H54 (cell line): ENCODE measurements at regions not wholly inside any gene's neighbourhood (a gene's known extent, or its start where the extent isn't known, plus 50 kb on each side); places are given as distances from the start of the nearest gene placed in this dataset.

ENCODE experiments used
- DNase-seq: peaks from one replicate; pipeline ENCODE4 v3.0.0; 2011; ENCODE audit warnings: low spot score, mixed read lengths; ENCODE audit not compliant: insufficient read length
- FAIRE-seq: peaks from 3 replicates; lab custom pipeline; 2011; peaks lifted over from hg19 to GRCh38; lab: Jason Lieb, UNC
- POLR2A ChIP-seq: IDR thresholded peaks from 2 replicates; pipeline ENCODE4 v1.6.1; 2011; ENCODE audit warnings: low read depth, mild to moderate bottlenecking, low read length

- DNase-seq, result no peak
- no peak for FAIRE-seq
- TF ChIP-seq POLR2A, result no peak
Observed at GRCh38 chr1:98084188-98084587, 163.4 kb upstream of the DPYD start.

GRCh38 chr1:98081944-98082343, 161.1 kb upstream of the DPYD start:
- FAIRE-seq (peak; percentile 65), DNase-seq (no peak)
- no peak for TF ChIP-seq POLR2A

GRCh38 chr1:98078596-98078995, 157.8 kb upstream of the DPYD start:
- no peak for TF ChIP-seq POLR2A
- no peak for DNase-seq
- FAIRE-seq, result peak; percentile 30

GRCh38 chr1:98077691-98078090, 156.9 kb upstream of the DPYD start:
- TF ChIP-seq POLR2A, result no peak
- FAIRE-seq, result no peak
- DNase-seq, result no peak

- TF ChIP-seq POLR2A, result no peak
- no peak for DNase-seq
- no peak for FAIRE-seq
Observed at GRCh38 chr1:98075626-98076025, 154.8 kb upstream of the DPYD start.

- FAIRE-seq, result peak; percentile 41
- no peak for DNase-seq
Observed at GRCh38 chr1:98073823-98074222, 153.0 kb upstream of the DPYD start.

GRCh38 chr1:98073106-98073505, 152.3 kb upstream of the DPYD start:
- TF ChIP-seq POLR2A, result no peak
- FAIRE-seq (no peak), DNase-seq (no peak)

More at GRCh38 chr1:98073823-98074222, 153.0 kb upstream of the DPYD start:
- no peak for TF ChIP-seq POLR2A

GRCh38 chr1:98072047-98072446, 151.2 kb upstream of the DPYD start:
- no peak for TF ChIP-seq POLR2A
- FAIRE-seq (no peak), DNase-seq (no peak)

- TF ChIP-seq POLR2A, result no peak
- no peak for DNase-seq
- peak; percentile 95 for FAIRE-seq
Observed at GRCh38 chr1:98068016-98068415, 147.2 kb upstream of the DPYD start.

GRCh38 chr1:98066911-98067310, 146.1 kb upstream of the DPYD start:
- no peak for DNase-seq
- no peak for TF ChIP-seq POLR2A
- peak; percentile 20 for FAIRE-seq

- no peak for TF ChIP-seq POLR2A
- FAIRE-seq, result peak; percentile 86
Observed at GRCh38 chr1:98059620-98060019, 138.8 kb upstream of the DPYD start.

GRCh38 chr1:98058676-98059075, 137.8 kb upstream of the DPYD start:
- no peak for DNase-seq
- TF ChIP-seq POLR2A, result no peak
- FAIRE-seq, result no peak

More at GRCh38 chr1:98059620-98060019, 138.8 kb upstream of the DPYD start:
- no peak for DNase-seq

GRCh38 chr1:98057236-98057910, 136.5 kb upstream of the DPYD start:
- peak; percentile 66 for FAIRE-seq
- no peak for DNase-seq
- TF ChIP-seq POLR2A, result no peak

GRCh38 chr1:98056781-98057180, 135.9 kb upstream of the DPYD start:
- DNase-seq (no peak), FAIRE-seq (no peak)
- TF ChIP-seq POLR2A, result no peak

- DNase-seq, result no peak
- TF ChIP-seq POLR2A, result no peak
- FAIRE-seq, result no peak
Observed at GRCh38 chr1:98055457-98055856, 134.6 kb upstream of the DPYD start.
